ENCODE measurements at regions not wholly inside any gene's neighbourhood (a gene's known extent, or its start where the extent isn't known, plus 50 kb on each side); places are given as distances from the start of the nearest gene placed in this dataset.

DNA sequence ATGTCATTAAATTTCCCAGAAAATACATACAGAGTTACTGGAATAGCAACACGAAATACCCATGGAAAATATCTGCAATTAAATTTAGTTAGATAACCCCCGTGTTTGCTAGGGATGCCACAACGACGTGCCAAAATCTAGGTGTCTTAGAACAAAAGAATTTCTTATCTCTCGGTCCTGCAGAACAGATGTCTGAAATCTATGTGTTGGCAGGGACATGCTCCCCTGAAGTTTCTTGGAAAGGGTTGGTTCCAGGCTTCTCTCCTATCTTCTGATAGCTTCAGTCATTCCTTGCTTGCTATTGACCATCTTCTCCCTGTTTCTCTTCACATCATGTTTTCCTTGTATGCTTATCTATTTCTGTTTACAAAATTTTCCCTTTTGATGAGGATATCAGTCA lies 1067.0 kb downstream of the CDH18 start:
- TF ChIP-seq, protein P1, sequence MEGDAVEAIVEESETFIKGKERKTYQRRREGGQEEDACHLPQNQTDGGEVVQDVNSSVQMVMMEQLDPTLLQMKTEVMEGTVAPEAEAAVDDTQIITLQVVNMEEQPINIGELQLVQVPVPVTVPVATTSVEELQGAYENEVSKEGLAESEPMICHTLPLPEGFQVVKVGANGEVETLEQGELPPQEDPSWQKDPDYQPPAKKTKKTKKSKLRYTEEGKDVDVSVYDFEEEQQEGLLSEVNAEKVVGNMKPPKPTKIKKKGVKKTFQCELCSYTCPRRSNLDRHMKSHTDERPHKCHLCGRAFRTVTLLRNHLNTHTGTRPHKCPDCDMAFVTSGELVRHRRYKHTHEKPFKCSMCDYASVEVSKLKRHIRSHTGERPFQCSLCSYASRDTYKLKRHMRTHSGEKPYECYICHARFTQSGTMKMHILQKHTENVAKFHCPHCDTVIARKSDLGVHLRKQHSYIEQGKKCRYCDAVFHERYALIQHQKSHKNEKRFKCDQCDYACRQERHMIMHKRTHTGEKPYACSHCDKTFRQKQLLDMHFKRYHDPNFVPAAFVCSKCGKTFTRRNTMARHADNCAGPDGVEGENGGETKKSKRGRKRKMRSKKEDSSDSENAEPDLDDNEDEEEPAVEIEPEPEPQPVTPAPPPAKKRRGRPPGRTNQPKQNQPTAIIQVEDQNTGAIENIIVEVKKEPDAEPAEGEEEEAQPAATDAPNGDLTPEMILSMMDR (conservative IDR thresholded peaks at IDR 0.05 in 1 of 2, IDR thresholded peaks at IDR 0.05 in 1 of 2; ENCODE audit: low read depth in 1 of 2, low read length in 2 of 2), result no peak
- no peak for TF ChIP-seq EZH2 (IDR thresholded peaks at IDR 0.05; ENCODE audit: low read length, missing control alignments)
